ENCODE measurements at regions not wholly inside any gene's neighbourhood (a gene's known extent, or its start where the extent isn't known, plus 50 kb on each side); places are given as distances from the start of the nearest gene placed in this dataset.

- Histone ChIP-seq H3K36me3 (ENCODE audit: control insufficient read depth, insufficient read depth, low read length) (no peaks in the 10 kb centered on the region), H4K91ac (ENCODE audit: insufficient read depth, low read depth, low read length) (no peak overlapping the region), H2AK9ac (replicated peaks; ENCODE audit: low read depth, low read length, poor library complexity) (no peak overlapping the region), H3K4me3 (ENCODE audit: insufficient read depth, low read depth, low read length) (no peak overlapping the region), H3K14ac (replicated peaks; ENCODE audit: low read depth, low read length) (no peak overlapping the region), H3K4ac (ENCODE audit: low read depth, low read length) (no peak overlapping the region), H3K4me2 (ENCODE audit: low read depth, low read length) (no peak overlapping the region), H3K18ac (ENCODE audit: low read depth, low read length) (no peak overlapping the region), H4K20me1 (ENCODE audit: insufficient read depth, low read length) (no peaks in the 10 kb centered on the region), H2BK120ac (ENCODE audit: low read depth, low read length) (no peak overlapping the region), H3K9ac (ENCODE audit: low read depth, low read length) (no peak overlapping the region), H3K9me1 (ENCODE audit: insufficient read depth, low read length) (no peaks in the 10 kb centered on the region), H2BK15ac (ENCODE audit: low read depth, low read length) (no peak overlapping the region), H4K8ac (ENCODE audit: low read depth in 2 of 2, low read length in 2 of 2) (no peak overlapping the region), H3K23ac (ENCODE audit: low read depth, low read length) (no peak overlapping the region), H4K5ac (ENCODE audit: low read depth, low read length) (no peak overlapping the region), H3K27ac (ENCODE audit: insufficient read depth, low read length) (no peak overlapping the region), H2AK5ac (ENCODE audit: low read depth, low read length) (no peak overlapping the region), H3K4me1 (ENCODE audit: control insufficient read depth, insufficient read depth, low read length) (no peaks in the 10 kb centered on the region), H3K27me3 (ENCODE audit: control insufficient read depth, insufficient read depth, low read length) (peaks cover 9% of the 10 kb centered on the region), H3K56ac (ENCODE audit: extremely low read depth, insufficient read depth, low read length) (no peak overlapping the region), H3K79me1 (ENCODE audit: low read depth in 1 of 2, low read length in 2 of 2) (no peaks in the 10 kb centered on the region), H3K9me3 (ENCODE audit: control insufficient read depth, insufficient read depth, low read length) (no peaks in the 10 kb centered on the region), H2BK5ac (ENCODE audit: low read depth, low read length, poor library complexity, severe bottlenecking) (no peak overlapping the region), H2BK20ac (ENCODE audit: low read depth, low read length) (no peak overlapping the region), H2AFZ (replicated peaks; ENCODE audit: low read length, poor library complexity) (no peak overlapping the region)
- POLR2A ChIA-PET (ENCODE audit: unreplicated experiment): no interaction called here
- CTCF ChIA-PET: interaction anchor here (0.6 kb wide), 1 partner anchor 20 kb away, joined by 4 read pairs; no protein-coding TSS in a partner anchor
- no peak for DNase-seq
- no peak for ATAC-seq (ENCODE audit: low read depth)
- intact Hi-C loops (cut with micrococcal nuclease): no loop called here
- WGBS, 2 experiments (ENCODE audit: extremely low coverage in 2 of 2, insufficient read length in 1 of 2): 67% methylated on average over 1 of the region's 12 CpGs; no CpG with 5 or more reads in 1 of the 2 experiments
- TF ChIP-seq CEBPB (IDR thresholded peaks at IDR 0.05; ENCODE audit: low read depth, low read length) (no peak), CHD1 (IDR thresholded peaks at IDR 0.05; ENCODE audit: low read depth, low read length) (no peak), RFX5 (IDR thresholded peaks at IDR 0.05; ENCODE audit: low read depth, low read length) (no peak), MXI1 (IDR thresholded peaks at IDR 0.05; ENCODE audit: borderline replicate concordance, low read depth, low read length) (no peak), RCOR1 (IDR thresholded peaks at IDR 0.05; ENCODE audit: insufficient replicate concordance, low read length) (no peak), RAD21 (IDR thresholded peaks at IDR 0.05; ENCODE audit: low read length) (no peak), BHLHE40 (IDR thresholded peaks at IDR 0.05; ENCODE audit: low read depth, low read length) (no peak), FOS (IDR thresholded peaks at IDR 0.05; ENCODE audit: low read depth, low read length) (no peak), ELK1 (IDR thresholded peaks at IDR 0.05; ENCODE audit: borderline replicate concordance, low read depth, low read length) (no peak), SMC3 (IDR thresholded peaks at IDR 0.05; ENCODE audit: low read depth, low read length) (no peak), POLR2A (IDR thresholded peaks at IDR 0.05; ENCODE audit: low read depth, low read length) (no peak), MAZ (IDR thresholded peaks at IDR 0.05; ENCODE audit: borderline replicate concordance, low read depth, low read length) (no peak), NFE2L2 (IDR thresholded peaks at IDR 0.05; ENCODE audit: low read depth, low read length) (no peak), CTCF (conservative IDR thresholded peaks at IDR 0.05; ENCODE audit: low read depth, low read length) (no peak), MAFK (IDR thresholded peaks at IDR 0.05; ENCODE audit: low read depth, low read length) (no peak), USF2 (IDR thresholded peaks at IDR 0.05; ENCODE audit: low read depth, low read length) (no peak)
- dilution Hi-C loops (cut with HindIII; ENCODE audit: low sequenced_read_pairs, unreplicated experiment): no loop called here
- in situ Hi-C loops (cut with MboI; ENCODE audit: low sequenced_read_pairs): loop anchor here (25.0 kb wide), 1 partner anchor 667 kb away; no protein-coding TSS in a partner anchor
- no TSS peak for BruUV-seq (replicated peaks)
Observed at GRCh38 chr4:181503687-181504390, 739.4 kb upstream of the TENM3 start.

Data from IMR-90 (cell line).